Trophoblast cell (in vitro differentiated cells and primary cell): ENCODE measurements at regions not wholly inside any gene's neighbourhood (a gene's known extent, or its start where the extent isn't known, plus 50 kb on each side); places are given as distances from the start of the nearest gene placed in this dataset.

ENCODE experiments used
- DNase-seq, 2 donors: peaks; one replicate each; pipeline ENCODE4 v3.0.0-alpha.2; 2016
- H2AFZ ChIP-seq: 2 replicates; pipeline ENCODE4 v1.6.1; 2013; ENCODE audit warnings: low read length, moderate library complexity, mild to moderate bottlenecking; ENCODE audit not compliant: insufficient read depth, poor library complexity
- H2AK5ac ChIP-seq: 2 replicates; pipeline ENCODE4 v1.6.1; 2013; ENCODE audit warnings: mild to moderate bottlenecking, low read length
- H2BK120ac ChIP-seq: 2 replicates; pipeline ENCODE4 v1.6.1; 2013; ENCODE audit warnings: low read length, mild to moderate bottlenecking, moderate library complexity; ENCODE audit not compliant: insufficient read depth, poor library complexity
- H2BK12ac ChIP-seq: 2 replicates; pipeline ENCODE4 v1.6.1; 2013; ENCODE audit warnings: mild to moderate bottlenecking, low read length, moderate library complexity
- H2BK5ac ChIP-seq: 2 replicates; pipeline ENCODE4 v1.6.1; 2013; ENCODE audit warnings: low read length, low read depth, moderate library complexity, mild to moderate bottlenecking; ENCODE audit not compliant: poor library complexity
- H3K14ac ChIP-seq: 2 replicates; pipeline ENCODE4 v1.6.1; 2013; ENCODE audit warnings: mild to moderate bottlenecking, low read length
- H3K18ac ChIP-seq: 2 replicates; pipeline ENCODE4 v1.6.1; 2013; ENCODE audit warnings: mild to moderate bottlenecking, low read length
- H3K23ac ChIP-seq: 2 replicates; pipeline ENCODE4 v1.6.1; 2013; ENCODE audit warnings: low read length
- H3K27ac ChIP-seq: 2 replicates; pipeline ENCODE4 v1.5.1; 2013; ENCODE audit warnings: low read depth, mild to moderate bottlenecking, inconsistent platforms, low read length, moderate library complexity
- H3K27me3 ChIP-seq: 2 replicates; pipeline ENCODE4 v1.6.1; 2013; ENCODE audit warnings: inconsistent platforms, mild to moderate bottlenecking, low read length, moderate library complexity; ENCODE audit not compliant: insufficient read depth
- H3K36me3 ChIP-seq, 2 experiments: 1 replicate in 1 of 2; 2 replicates in 1 of 2; pipeline ENCODE4 v1.6.1; 2013; ENCODE audit warnings: low read length in 2 of 2, mild to moderate bottlenecking in 2 of 2, moderate library complexity in 1 of 2; ENCODE audit not compliant: insufficient read depth in 2 of 2, control insufficient read depth in 1 of 2
- H3K4ac ChIP-seq: 2 replicates; pipeline ENCODE4 v1.6.1; 2013; ENCODE audit warnings: low read depth, mild to moderate bottlenecking, low read length, moderate library complexity
- H3K4me1 ChIP-seq, 2 experiments: 1 replicate in 1 of 2; 2 replicates in 1 of 2; pipeline ENCODE4 v1.6.1; 2013; ENCODE audit warnings: low read length in 2 of 2, mild to moderate bottlenecking in 2 of 2, moderate library complexity in 1 of 2; ENCODE audit not compliant: insufficient read depth in 2 of 2, control insufficient read depth in 1 of 2
- H3K4me2 ChIP-seq: 2 replicates; pipeline ENCODE4 v1.6.1; 2013; ENCODE audit warnings: inconsistent platforms, mild to moderate bottlenecking, low read length, moderate library complexity
- H3K4me3 ChIP-seq: 2 replicates; pipeline ENCODE4 v1.5.1; 2013; ENCODE audit warnings: mild to moderate bottlenecking, low read depth, low read length, inconsistent platforms
- H3K79me1 ChIP-seq: one replicate; pipeline ENCODE4 v1.6.1; 2013; ENCODE audit warnings: low read length
- H3K79me2 ChIP-seq: 2 replicates; pipeline ENCODE4 v1.6.1; 2013; ENCODE audit warnings: low read length, mild to moderate bottlenecking; ENCODE audit not compliant: control insufficient read depth, insufficient read depth, poor library complexity
- H3K9ac ChIP-seq: 2 replicates; pipeline ENCODE4 v1.6.1; 2013; ENCODE audit warnings: mild to moderate bottlenecking, low read length
- H3K9me3 ChIP-seq: 2 replicates; pipeline ENCODE4 v1.6.1; 2013; ENCODE audit warnings: low read depth, mild to moderate bottlenecking, control low read depth, inconsistent platforms, low read length; ENCODE audit not compliant: insufficient read depth
- H4K12ac ChIP-seq: 2 replicates; pipeline ENCODE4 v1.6.1; 2013; ENCODE audit warnings: low read depth, mild to moderate bottlenecking, low read length, moderate library complexity
- H4K8ac ChIP-seq: 2 replicates; pipeline ENCODE4 v1.6.1; 2013; ENCODE audit warnings: low read depth, mild to moderate bottlenecking, low read length, moderate library complexity
- H4K91ac ChIP-seq: one replicate; pipeline ENCODE4 v1.6.1; 2013; ENCODE audit warnings: low read depth, mild to moderate bottlenecking, low read length, moderate library complexity
- WGBS: extraction: QIAGEN DNeasy Blood & Tissue Kit; methylation state at CpG from one replicate; pipeline ENCODE4 v1.1.7; 2013; ENCODE audit warnings: missing lambda C conversion rate; ENCODE audit not compliant: insufficient read length, insufficient coverage; ENCODE audit errors: extremely low coverage; 5-methylcytosine and 5-hydroxymethylcytosine counted together

DNA sequence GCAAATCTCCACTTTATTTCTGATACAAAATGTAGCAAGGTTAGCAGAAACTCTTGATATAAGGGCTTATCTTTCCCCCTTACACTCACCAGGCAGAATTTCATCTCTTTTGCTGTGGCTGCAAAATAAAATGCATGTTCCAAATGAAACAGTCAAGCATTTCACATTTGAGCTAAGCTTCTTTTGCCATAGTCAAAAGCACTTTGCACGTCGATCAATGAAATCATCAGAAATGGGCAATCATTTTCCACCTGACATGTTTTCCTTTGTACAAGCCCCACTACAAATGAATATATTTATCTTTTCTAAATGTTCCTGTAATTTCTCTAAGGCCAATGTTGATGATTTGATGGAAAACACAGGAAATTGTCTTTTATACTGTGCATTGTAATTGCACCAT is 178.4 kb downstream of the ANKRD50 start:
- Histone ChIP-seq H2BK12ac (no peak overlapping the region), H3K9ac (no peak overlapping the region), H2BK120ac (no peak overlapping the region), H2AK5ac (no peak overlapping the region), H3K4me1 (no peaks in the 10 kb centered on the region), H3K4me3 (no peak overlapping the region), H3K4ac (no peak overlapping the region), H3K27me3 (no peaks in the 10 kb centered on the region), H3K23ac (no peak overlapping the region), H2AFZ (no peak overlapping the region), H3K36me3 (no peaks in the 10 kb centered on the region), H3K79me2 (no peaks in the 10 kb centered on the region), H3K14ac (no peak overlapping the region), H4K8ac (no peak overlapping the region), H3K18ac (no peak overlapping the region), H4K12ac (no peak overlapping the region), H3K4me2 (no peak overlapping the region), H3K27ac (no peak overlapping the region), H3K79me1 (no peaks in the 10 kb centered on the region), H2BK5ac (no peak overlapping the region), H4K91ac (no peak overlapping the region), H3K9me3 (no peaks in the 10 kb centered on the region)
- no peak for DNase-seq
- WGBS: no CpG with 5 or more reads among the region's 2 CpGs

DNA sequence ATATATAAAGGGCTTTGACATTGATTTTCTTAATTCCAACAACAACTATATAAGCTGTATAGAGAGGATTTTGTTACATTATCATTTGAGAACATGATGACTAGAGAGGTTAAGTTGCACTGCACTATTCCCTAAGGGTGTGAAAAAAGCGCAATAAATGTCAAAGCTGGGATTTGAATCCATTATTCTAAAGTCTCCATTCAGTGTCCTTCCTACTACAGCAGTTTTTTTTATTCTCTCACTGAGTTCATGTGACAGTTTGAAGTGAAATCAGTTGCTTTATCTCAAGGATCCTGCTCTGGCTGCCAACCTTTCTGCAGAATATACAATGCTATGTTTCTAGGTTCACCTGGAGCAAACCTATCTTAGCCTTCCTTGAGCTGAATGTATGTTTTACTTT is 177.5 kb downstream of the ANKRD50 start:
- Histone ChIP-seq H2BK120ac (no peak overlapping the region), H3K79me2 (no peaks in the 10 kb centered on the region), H2BK5ac (no peak overlapping the region), H3K18ac (no peak overlapping the region), H3K14ac (no peak overlapping the region), H3K23ac (no peak overlapping the region), H3K4ac (no peak overlapping the region), H4K12ac (no peak overlapping the region), H3K9ac (no peak overlapping the region), H2AK5ac (no peak overlapping the region), H3K36me3 (no peaks in the 10 kb centered on the region), H3K4me3 (no peak overlapping the region), H3K4me2 (no peak overlapping the region), H2AFZ (no peak overlapping the region), H3K9me3 (no peaks in the 10 kb centered on the region), H4K8ac (no peak overlapping the region), H3K27ac (no peak overlapping the region), H2BK12ac (no peak overlapping the region), H3K79me1 (no peaks in the 10 kb centered on the region), H3K27me3 (no peaks in the 10 kb centered on the region), H4K91ac (no peak overlapping the region), H3K4me1 (no peaks in the 10 kb centered on the region)
- no peak for DNase-seq
- WGBS: no CpG with 5 or more reads among the region's 1 CpG

DNA sequence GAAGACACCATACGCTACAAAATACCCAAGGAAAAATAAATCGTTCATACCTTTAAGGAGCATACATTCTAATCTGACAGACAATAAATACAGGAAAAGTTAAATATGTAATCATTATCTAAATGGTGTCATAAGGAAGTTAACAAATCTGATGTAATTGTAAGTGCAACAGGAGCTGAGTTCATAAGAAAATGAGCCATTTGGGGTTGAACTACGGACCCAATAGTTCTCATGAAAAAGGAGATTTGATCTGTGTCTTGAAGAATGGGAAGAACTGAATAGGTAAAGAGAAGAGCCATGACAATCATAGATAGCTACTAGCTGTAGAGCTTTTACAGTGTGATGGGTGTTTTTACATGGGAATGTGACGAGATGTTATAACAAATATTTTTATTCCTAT is 175.6 kb downstream of the ANKRD50 start:
- no peak overlapping the region for H4K91ac ChIP-seq
- no peak overlapping the region for H4K12ac ChIP-seq
- H2BK120ac ChIP-seq: no peak overlapping the region
- H3K23ac ChIP-seq: no peak overlapping the region
- no peak overlapping the region for H3K4me3 ChIP-seq
- H3K79me1 ChIP-seq: no peaks in the 10 kb centered on the region
- H4K8ac ChIP-seq: no peak overlapping the region
- no peak overlapping the region for H3K27ac ChIP-seq
- H3K4me2 ChIP-seq: no peak overlapping the region
- no peak overlapping the region for H2AFZ ChIP-seq
- no peak overlapping the region for H3K18ac ChIP-seq
- H3K4me1 ChIP-seq: no peaks in the 10 kb centered on the region
- no peaks in the 10 kb centered on the region for H3K79me2 ChIP-seq
- no peak overlapping the region for H3K4ac ChIP-seq
- no peak overlapping the region for H2AK5ac ChIP-seq
- H3K9me3 ChIP-seq: no peaks in the 10 kb centered on the region
- no CpG with 5 or more reads among the region's 4 CpGs for WGBS
- H3K36me3 ChIP-seq: no peaks in the 10 kb centered on the region
- no peaks in the 10 kb centered on the region for H3K27me3 ChIP-seq
- H3K9ac ChIP-seq: no peak overlapping the region
- H3K14ac ChIP-seq: no peak overlapping the region
- H2BK12ac ChIP-seq: no peak overlapping the region
- H2BK5ac ChIP-seq: no peak overlapping the region
- no peak for DNase-seq

- DNase-seq: no peak
These were observed 174.6 kb downstream of the ANKRD50 start for GRCh38 chr4:124537971-124538370.

More at GRCh38 chr4:124537971-124538370, 174.6 kb downstream of the ANKRD50 start:
- Histone ChIP-seq H3K4me1 (no peaks in the 10 kb centered on the region), H3K79me2 (no peaks in the 10 kb centered on the region), H4K8ac (no peak overlapping the region), H3K79me1 (no peaks in the 10 kb centered on the region), H2BK120ac (no peak overlapping the region), H3K9me3 (no peaks in the 10 kb centered on the region), H2BK5ac (no peak overlapping the region), H4K91ac (no peak overlapping the region), H3K14ac (no peak overlapping the region), H3K18ac (no peak overlapping the region), H2BK12ac (no peak overlapping the region), H3K23ac (no peak overlapping the region), H3K27ac (no peak overlapping the region), H2AFZ (no peak overlapping the region), H3K4me3 (no peak overlapping the region), H3K4ac (no peak overlapping the region), H2AK5ac (no peak overlapping the region), H4K12ac (no peak overlapping the region), H3K4me2 (no peak overlapping the region), H3K36me3 (no peaks in the 10 kb centered on the region), H3K9ac (no peak overlapping the region), H3K27me3 (no peaks in the 10 kb centered on the region)
